ENCODE measurements at regions not wholly inside any gene's neighbourhood (a gene's known extent, or its start where the extent isn't known, plus 50 kb on each side); places are given as distances from the start of the nearest gene placed in this dataset.
A peak's percentile ranks its signal among the peaks of the same experiment; 100 is the strongest.

GRCh38 chr7:12133865-12134264, 77.2 kb upstream of the TMEM106B start:
- FAIRE-seq: no peak

DNA sequence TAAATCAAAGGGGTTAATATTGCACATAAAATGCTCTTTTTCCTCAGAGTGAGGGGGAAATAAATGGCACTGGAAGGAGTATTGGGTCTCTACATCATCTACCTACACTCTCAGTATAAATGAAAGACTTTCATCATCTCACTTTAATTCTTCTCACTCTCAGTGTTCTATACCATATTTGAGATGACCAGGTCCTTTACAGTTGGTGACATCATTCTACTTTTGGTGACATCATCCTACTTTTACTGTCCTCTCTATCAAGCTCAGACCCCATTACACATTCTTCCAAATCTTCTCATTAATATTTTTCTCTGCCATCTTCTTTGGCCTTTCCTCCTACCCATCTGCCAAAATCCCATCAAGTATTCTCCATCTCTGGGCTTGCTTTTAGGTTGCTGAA, 74.6 kb upstream of the TMEM106B start:
- no peak for FAIRE-seq

- FAIRE-seq: no peak
Observed at GRCh38 chr7:12137283-12137682, 73.8 kb upstream of the TMEM106B start.

DNA sequence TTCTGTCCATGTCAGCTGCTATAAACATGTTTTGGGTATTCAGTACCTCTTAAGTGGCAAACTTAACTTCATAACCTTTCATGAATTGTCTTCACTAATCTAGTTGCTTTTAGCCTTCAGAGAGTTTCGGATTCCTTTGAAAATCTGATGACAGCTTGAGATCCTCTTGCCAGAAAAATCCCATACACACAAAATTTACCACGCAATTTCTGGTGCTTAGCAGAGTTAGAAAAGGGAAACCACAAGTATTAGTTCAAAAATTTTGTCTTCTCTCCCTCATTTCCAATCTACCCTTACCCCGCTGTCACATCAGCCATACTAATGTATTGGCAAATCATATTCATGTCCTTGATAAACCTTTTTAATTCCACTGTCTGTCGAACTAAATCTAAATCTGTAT, 72.7 kb upstream of the TMEM106B start:
- FAIRE-seq: no peak

DNA sequence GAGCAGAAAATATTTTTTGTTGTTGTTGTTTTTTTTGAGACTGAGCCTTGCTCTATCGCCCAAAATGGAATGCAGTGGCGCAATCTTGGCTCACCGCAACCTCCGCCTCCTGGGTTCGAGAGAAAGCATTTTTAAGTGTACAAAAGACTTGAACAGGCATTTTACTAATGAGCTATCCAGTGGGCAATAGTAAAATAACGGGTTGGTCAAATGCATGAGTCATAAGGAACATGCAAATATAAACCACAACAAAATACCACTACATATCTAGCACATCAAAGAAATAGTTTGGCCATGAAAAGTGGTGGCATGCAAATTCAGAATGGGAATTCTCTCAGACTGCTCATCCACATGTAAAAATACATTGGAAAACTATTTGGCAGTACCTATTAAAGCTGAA, 71.7 kb upstream of the TMEM106B start:
- FAIRE-seq: no peak

DNA sequence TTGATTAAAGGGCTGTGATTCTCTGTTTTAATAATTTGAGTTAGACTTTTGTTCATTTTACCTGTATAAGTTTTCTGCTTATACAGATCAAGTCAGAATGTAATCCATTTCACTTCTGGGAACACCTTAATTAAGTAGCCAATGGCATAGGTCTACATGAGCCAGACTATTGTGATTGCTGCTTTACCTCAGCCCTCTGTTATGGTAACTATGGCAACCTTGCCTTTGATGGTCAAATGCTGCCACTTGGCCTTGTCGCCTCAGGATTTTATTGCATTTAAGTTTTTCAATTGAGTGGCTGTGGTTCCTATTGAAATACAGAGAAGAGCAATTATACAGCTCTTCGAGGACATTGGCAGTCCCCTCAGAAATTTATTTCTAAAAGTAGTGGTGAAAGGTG, 64.3 kb upstream of the TMEM106B start:
- no peak for FAIRE-seq

GRCh38 chr7:12152196-12152918, 58.7 kb upstream of the TMEM106B start:
- FAIRE-seq: no peak

GRCh38 chr7:12154119-12154518, 57.0 kb upstream of the TMEM106B start:
- FAIRE-seq: no peak

- peak; percentile 3 for FAIRE-seq
Observed at GRCh38 chr7:12157517-12157916, 53.6 kb upstream of the TMEM106B start.

- no peak for FAIRE-seq
Observed at GRCh38 chr7:12158334-12159060, 52.6 kb upstream of the TMEM106B start.

DNA sequence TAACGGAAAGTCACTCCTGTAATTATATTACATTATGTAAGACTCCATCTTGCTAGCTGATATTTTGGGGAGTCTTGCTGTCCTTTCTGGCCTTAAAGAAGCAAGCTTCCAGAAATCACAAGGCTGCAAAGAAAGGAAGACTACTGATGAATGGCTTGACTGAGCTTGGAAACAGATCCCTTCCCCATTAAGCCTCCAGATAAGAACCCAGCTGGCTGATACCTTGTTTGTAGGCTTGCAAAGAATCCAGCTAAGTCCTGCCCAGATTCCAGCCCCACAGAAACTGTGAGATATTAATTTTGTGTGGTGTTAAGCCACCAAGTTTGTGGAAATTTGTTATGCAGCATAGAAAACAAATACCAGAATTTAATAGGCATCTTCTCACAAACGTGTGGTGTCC, 49.9 kb upstream of the TMEM106B start:
- FAIRE-seq: no peak

All from G401.6 (cell line).